ENCODE measurements at regions not wholly inside any gene's neighbourhood (a gene's known extent, or its start where the extent isn't known, plus 50 kb on each side); places are given as distances from the start of the nearest gene placed in this dataset.
A peak's percentile ranks its signal among the peaks of the same experiment; 100 is the strongest.

DNA sequence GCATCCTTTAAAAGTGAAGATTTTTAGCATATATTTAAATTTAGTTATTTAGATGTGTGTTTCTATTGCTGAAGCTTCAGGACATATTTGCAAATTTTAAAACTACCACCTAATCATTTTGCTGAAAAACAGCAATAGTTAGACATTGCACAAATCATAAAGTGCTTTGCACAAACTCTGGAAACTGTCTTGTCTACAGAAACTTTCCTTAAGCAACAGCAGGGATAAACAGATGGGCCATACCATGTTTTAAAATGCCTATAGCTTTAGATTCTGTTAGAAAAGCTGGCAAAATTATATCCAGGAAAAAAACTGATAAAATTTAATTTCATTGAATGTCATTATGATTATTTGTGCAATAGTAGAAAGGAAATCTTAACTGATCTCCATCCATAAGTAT lies 1313.9 kb upstream of the ACVR2A start:
- no peak for DNase-seq (ENCODE audit: low read depth in 2 of 2)

DNA sequence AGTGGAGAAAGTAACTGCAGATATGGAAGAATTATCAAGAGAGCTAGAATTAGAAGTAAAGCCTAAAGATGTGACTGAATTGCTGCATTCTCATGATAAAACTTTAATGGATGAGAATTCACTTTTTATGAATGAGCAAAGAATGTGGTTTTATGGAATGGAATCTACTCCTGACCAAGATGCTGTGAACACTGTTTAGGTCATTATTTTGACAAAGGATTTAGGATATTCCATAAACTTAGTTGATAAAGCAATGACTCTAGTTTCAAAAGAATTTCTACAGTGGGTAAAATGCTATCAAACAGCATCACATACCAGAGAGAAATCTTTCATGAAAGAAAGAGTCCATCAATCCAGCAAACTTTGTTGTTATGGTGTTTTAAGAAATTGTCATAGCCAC lies 1317.7 kb upstream of the ACVR2A start:
- DNase-seq (ENCODE audit: low read depth in 2 of 2): peak; percentile 10

DNA sequence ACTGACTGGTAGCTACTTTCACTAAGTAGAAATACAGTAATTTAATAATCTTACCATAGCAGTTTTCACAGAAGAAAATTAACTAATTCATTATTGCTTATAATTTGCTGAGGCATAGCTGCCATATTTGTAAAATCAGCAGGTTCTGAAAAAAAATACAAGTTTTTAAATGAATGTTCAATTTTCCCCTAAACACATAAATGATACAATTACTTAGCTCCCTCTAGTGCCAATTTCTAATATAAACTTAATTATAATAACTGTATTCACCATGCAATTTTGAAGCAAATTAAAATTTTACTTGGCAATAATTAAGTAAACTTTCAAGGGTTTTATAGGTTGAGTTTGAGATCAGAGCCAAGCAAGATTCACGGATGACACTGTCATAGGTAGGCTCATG lies 1321.6 kb upstream of the ACVR2A start:
- peak in 1 of 2 experiments; percentile 4 for DNase-seq (ENCODE audit: low read depth in 2 of 2)

GRCh38 chr2:146506851-146507250 lies 1338.0 kb upstream of the ACVR2A start:
- DNase-seq (ENCODE audit: low read depth in 2 of 2): no peak

GRCh38 chr2:146503366-146503765 lies 1341.5 kb upstream of the ACVR2A start:
- no peak for DNase-seq (ENCODE audit: low read depth in 2 of 2)

GRCh38 chr2:146496248-146496647 lies 1348.6 kb upstream of the ACVR2A start:
- DNase-seq (ENCODE audit: low read depth in 2 of 2): no peak

DNA sequence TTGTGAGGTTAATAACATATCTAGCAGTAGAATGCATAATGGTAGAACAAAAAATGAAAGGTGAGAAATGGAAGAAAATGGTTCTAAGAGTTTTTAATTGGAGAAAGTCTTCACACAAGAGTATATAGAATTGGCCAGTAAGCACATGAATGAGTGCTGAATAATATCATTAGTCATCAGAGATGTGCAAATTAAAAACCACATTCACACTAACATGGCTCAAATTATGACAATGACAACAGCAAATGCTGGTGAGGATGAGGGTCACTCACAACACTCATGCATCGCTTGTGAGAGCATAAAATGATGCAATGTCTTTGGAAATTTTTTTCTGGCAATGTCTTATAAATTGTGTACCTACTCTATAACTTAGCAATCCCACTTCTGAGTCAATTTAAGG lies 1355.4 kb upstream of the ACVR2A start:
- DNase-seq (ENCODE audit: low read depth in 2 of 2): peak in 1 of 2 experiments; percentile 5

GRCh38 chr2:146481629-146482028 lies 1363.2 kb upstream of the ACVR2A start:
- peak; percentile 20 to 23 for DNase-seq (ENCODE audit: low read depth in 2 of 2)

GRCh38 chr2:146477383-146477782 lies 1367.4 kb upstream of the ACVR2A start:
- DNase-seq (ENCODE audit: low read depth in 2 of 2): no peak

GRCh38 chr2:146468578-146468977 lies 1376.3 kb upstream of the ACVR2A start:
- DNase-seq (ENCODE audit: low read depth in 2 of 2): no peak

DNA sequence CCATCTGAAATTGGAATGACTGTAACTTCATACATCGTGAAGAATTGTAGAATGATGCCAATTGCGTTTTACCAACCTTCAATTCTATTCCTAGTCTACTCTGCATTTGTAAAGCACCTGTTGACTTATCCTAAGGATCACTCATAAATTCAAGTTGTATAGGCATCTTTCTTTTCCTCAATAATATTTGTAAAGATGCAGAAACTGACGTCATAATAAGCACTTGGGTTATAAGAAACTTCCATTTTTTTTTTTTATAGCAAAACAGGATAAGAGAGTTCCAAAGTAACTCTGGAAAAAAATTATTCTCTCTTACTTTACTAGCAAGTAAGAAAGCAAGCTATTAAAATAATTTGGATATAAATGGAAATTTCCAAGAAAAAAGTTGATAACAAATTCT lies 1377.4 kb upstream of the ACVR2A start:
- no peak for DNase-seq (ENCODE audit: low read depth in 2 of 2)

- DNase-seq (ENCODE audit: low read depth in 2 of 2): no peak
Observed at GRCh38 chr2:146465460-146465859, 1379.4 kb upstream of the ACVR2A start.

DNA sequence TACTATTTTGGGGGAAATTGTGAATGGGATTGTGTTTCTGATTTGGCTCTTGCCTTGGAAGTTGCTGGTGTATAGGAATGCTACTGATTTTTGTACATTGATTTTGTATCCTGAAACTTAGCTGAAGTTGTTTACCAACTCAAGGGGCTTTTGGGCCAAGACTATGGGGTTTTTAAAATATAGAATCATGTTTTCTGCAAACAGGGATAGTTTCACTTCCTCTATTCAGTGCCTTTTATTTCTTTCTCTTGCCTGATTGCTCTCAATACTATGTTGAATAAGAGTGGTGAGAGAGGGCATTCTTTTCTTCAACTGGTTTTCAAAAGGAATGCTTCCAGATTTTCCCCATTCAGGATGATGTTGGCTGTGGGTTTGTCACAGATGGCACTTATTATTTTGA lies 1383.8 kb upstream of the ACVR2A start:
- DNase-seq (ENCODE audit: low read depth in 2 of 2): no peak

- no peak for DNase-seq (ENCODE audit: low read depth in 2 of 2)
Observed at GRCh38 chr2:146458585-146458984, 1386.2 kb upstream of the ACVR2A start.

GRCh38 chr2:146457221-146457620 lies 1387.6 kb upstream of the ACVR2A start:
- DNase-seq (ENCODE audit: low read depth in 2 of 2): peak in 1 of 2 experiments; percentile 4

DNA sequence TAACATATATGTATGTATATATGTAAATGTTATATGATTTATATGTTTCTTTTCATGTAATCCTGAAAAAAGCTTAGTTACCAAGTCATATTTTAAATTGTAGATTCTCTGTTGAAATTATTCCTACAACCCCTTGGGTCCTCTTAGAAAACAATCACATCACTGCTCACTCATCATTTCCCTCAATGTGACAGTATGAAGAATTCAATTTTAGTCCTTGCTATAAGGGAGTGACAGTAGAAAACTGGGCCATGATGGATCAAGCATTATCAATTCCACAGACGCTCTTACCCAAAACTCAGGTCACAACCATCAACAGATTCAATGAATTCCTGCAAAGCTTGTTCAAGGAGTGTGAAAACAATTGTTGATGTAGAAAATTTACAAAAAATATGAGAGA lies 1389.5 kb upstream of the ACVR2A start:
- no peak for DNase-seq (ENCODE audit: low read depth in 2 of 2)

DNA sequence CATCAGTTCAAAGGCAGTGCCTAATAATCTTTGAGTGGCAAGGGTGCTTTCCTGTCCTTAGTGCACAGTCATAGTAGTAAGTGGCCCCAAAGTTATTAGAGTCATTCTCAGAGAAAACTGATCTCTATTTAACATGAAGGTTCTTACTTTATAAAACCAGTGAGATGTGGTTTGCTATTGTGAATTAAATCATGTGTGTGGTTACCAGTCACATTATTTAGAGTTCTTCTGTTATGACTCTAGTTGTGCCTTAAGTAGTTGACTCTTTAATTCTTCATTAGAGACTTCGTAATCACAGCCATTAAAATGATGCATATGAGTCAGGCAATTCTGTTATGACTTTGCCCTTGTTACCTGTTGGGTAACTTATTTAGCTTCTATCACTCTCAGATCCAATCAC lies 1392.9 kb upstream of the ACVR2A start:
- DNase-seq (ENCODE audit: low read depth in 2 of 2): no peak

GRCh38 chr2:146450131-146450530 lies 1394.7 kb upstream of the ACVR2A start:
- no peak for DNase-seq (ENCODE audit: low read depth in 2 of 2)

DNA sequence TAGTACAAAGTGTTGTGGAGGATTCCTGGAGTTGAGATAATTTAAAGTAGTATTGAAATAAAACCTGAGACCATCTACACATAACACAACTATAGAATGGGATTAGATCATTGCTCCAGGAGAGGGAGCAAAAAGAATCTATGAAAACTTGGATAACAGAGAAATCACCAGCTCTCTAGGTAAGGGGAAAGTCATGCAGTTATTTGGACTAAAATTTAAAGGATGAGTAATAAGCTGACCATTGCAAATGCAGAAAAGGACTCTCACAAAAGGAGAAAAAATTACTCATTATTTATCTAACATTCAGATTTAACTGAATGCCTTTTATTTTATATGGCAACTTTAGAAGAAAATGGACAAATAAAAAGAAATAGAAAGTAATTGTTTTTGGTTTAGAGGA lies 1399.8 kb upstream of the ACVR2A start:
- DNase-seq (ENCODE audit: low read depth in 2 of 2): no peak

- DNase-seq (ENCODE audit: low read depth in 2 of 2): no peak
Observed at GRCh38 chr2:146444085-146444484, 1400.7 kb upstream of the ACVR2A start.

DNA sequence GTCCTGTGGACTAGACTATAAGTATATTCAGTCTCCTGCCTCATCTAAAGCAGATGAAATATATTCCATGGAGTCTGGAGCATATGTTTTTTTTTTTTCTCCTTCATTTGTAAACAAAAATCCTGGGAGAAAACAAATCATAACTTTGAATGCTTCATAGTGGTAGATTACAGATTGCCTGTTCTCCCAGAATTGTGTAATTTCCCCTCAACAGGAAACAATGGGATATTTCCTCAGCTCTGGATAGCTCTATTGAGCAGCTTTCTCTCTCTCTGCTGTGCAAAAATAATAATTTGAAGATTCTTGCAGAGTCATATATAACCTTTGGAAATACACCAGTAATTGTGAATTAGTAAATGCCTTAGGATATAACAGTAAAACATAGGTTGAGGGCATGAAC lies 1406.6 kb upstream of the ACVR2A start:
- DNase-seq (ENCODE audit: low read depth in 2 of 2): no peak

GRCh38 chr2:146437712-146438111 lies 1407.1 kb upstream of the ACVR2A start:
- no peak for DNase-seq (ENCODE audit: low read depth in 2 of 2)

- DNase-seq (ENCODE audit: low read depth in 2 of 2): no peak
Observed at GRCh38 chr2:146433116-146433875, 1411.5 kb upstream of the ACVR2A start.

- DNase-seq (ENCODE audit: low read depth in 2 of 2): no peak
Observed at GRCh38 chr2:146429366-146429765, 1415.5 kb upstream of the ACVR2A start.
